Keratinocyte (primary cell): ENCODE measurements at regions not wholly inside any gene's neighbourhood (a gene's known extent, or its start where the extent isn't known, plus 50 kb on each side); places are given as distances from the start of the nearest gene placed in this dataset.

Experiments used
- DNase-seq: peaks from one replicate; pipeline ENCODE4 v3.0.0-alpha.2; 2011; ENCODE audit warnings: low read depth, missing footprints, low spot score
- FAIRE-seq: peaks from 2 replicates; lab custom pipeline; 2011; peaks lifted over from hg19 to GRCh38; lab: Jason Lieb, UNC
- H2AFZ ChIP-seq: 2 replicates; pipeline ENCODE4 v1.6.0; 2012; ENCODE audit warnings: low read length, control low read depth, inconsistent platforms; ENCODE audit not compliant: control insufficient read depth
- H3K27ac ChIP-seq: 2 replicates; pipeline ENCODE4 v1.5.1; 2011; ENCODE audit warnings: low read length; ENCODE audit not compliant: control insufficient read depth, insufficient read depth
- H3K27me3 ChIP-seq: 3 replicates; pipeline ENCODE4 v1.6.0; 2011; ENCODE audit warnings: low read length; ENCODE audit not compliant: control insufficient read depth, insufficient read depth; ENCODE audit errors: extremely low read depth
- H3K36me3 ChIP-seq, 2 experiments: 2 replicates in 1 of 2; 3 replicates in 1 of 2; pipeline ENCODE4 v1.5.1; 2011; ENCODE audit warnings: low read length in 2 of 2, mild to moderate bottlenecking in 1 of 2; ENCODE audit not compliant: control insufficient read depth in 2 of 2, insufficient read depth in 2 of 2; ENCODE audit errors: extremely low read depth in 1 of 2
- H3K4me1 ChIP-seq: 3 replicates; pipeline ENCODE4 v1.5.1; 2011; ENCODE audit warnings: low read length; ENCODE audit not compliant: control insufficient read depth, insufficient read depth; ENCODE audit errors: extremely low read depth
- H3K4me2 ChIP-seq: 3 replicates; pipeline ENCODE4 v1.6.0; 2011; ENCODE audit warnings: low read depth, low read length; ENCODE audit not compliant: control insufficient read depth, insufficient read depth; ENCODE audit errors: extremely low read depth
- H3K4me3 ChIP-seq, 3 experiments: fragments of 200-600 bp in 1 of 3; sonication (generic) in 1 of 3; 2 replicates in 2 of 3; 3 replicates in 1 of 3; pipeline ENCODE4 v1.5.1; 2011 to 2016; ENCODE audit warnings: low read length in 3 of 3, mild to moderate bottlenecking in 3 of 3, control low read depth in 2 of 3, inconsistent platforms in 1 of 3, low read depth in 1 of 3, mixed read lengths in 1 of 3, mixed run types in 1 of 3, moderate library complexity in 1 of 3; ENCODE audit not compliant: control insufficient read depth in 2 of 3, insufficient read depth in 2 of 3; ENCODE audit errors: extremely low read depth in 1 of 3
- H3K79me2 ChIP-seq: 2 replicates; pipeline ENCODE4 v1.6.0; 2012; ENCODE audit warnings: low read length; ENCODE audit not compliant: control insufficient read depth, insufficient read depth
- H3K9ac ChIP-seq: 3 replicates; pipeline ENCODE4 v1.6.0; 2011; ENCODE audit warnings: low read length; ENCODE audit not compliant: control insufficient read depth, insufficient read depth; ENCODE audit errors: extremely low read depth
- H3K9me1 ChIP-seq: 3 replicates; pipeline ENCODE4 v1.6.0; 2011; ENCODE audit warnings: low read length; ENCODE audit not compliant: control insufficient read depth, insufficient read depth; ENCODE audit errors: extremely low read depth
- H3K9me3 ChIP-seq: 2 replicates; pipeline ENCODE4 v1.5.1; 2012; ENCODE audit warnings: low read depth, low read length; ENCODE audit not compliant: control insufficient read depth
- H4K20me1 ChIP-seq: 3 replicates; pipeline ENCODE4 v1.6.0; 2011; ENCODE audit warnings: low read length; ENCODE audit not compliant: control insufficient read depth, insufficient read depth; ENCODE audit errors: extremely low read depth
- CTCF ChIP-seq, 3 experiments: IDR thresholded peaks in 1 of 3; conservative IDR thresholded peaks in 1 of 3; optimal IDR thresholded peaks in 1 of 3; 2 replicates in 2 of 3; 3 replicates in 1 of 3; pipeline versions ENCODE3 to v1.5.1; 2011; ENCODE audit warnings: low read length in 3 of 3, mild to moderate bottlenecking in 3 of 3, moderate library complexity in 2 of 3, control low read depth in 1 of 3, inconsistent platforms in 1 of 3; ENCODE audit not compliant: insufficient read depth in 2 of 3; ENCODE audit errors: extremely low read depth in 1 of 3
- EZH2 ChIP-seq: IDR thresholded peaks from one replicate; pipeline ENCODE4 v1.6.1; 2012; ENCODE audit warnings: inconsistent platforms, mild to moderate bottlenecking, low read length, moderate library complexity
- dilution Hi-C: fragments of 300-500 bp; cut with MboI; formaldehyde crosslinking; loops from one replicate; pipeline ENCODE4 v1.7.0; 2020; ENCODE audit warnings: low sequenced_read_pairs; ENCODE audit not compliant: extremely low pct_ligation_motif_present

DNA sequence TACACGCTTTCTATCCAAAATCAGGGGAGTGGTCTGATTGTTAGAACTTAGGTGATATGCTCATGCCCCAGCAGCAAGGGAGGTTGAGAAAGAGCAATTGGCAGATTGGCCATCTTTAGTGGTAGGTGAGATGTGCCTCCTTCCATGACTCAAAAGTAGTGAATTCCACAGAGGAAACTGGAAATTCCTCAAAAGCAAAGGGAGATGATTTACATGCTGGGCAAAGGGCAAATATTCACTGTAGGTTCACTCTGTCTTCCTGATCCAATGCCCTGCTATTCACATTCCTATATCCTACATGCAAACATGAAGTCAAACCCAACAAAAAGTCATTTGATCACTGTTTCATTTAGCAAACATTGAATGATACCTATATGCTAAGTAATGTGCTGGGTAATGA, 130.1 kb upstream of the ZNF608 start:
- Histone ChIP-seq H3K27me3 (no peaks in the 10 kb centered on the region), H3K4me1 (no peaks in the 10 kb centered on the region), H2AFZ (no peak overlapping the region), H4K20me1 (no peaks in the 10 kb centered on the region), H3K4me2 (no peak overlapping the region), H3K4me3 (no peak overlapping the region), H3K9me1 (no peaks in the 10 kb centered on the region), H3K9me3 (no peaks in the 10 kb centered on the region), H3K9ac (no peak overlapping the region), H3K79me2 (no peaks in the 10 kb centered on the region), H3K27ac (no peak overlapping the region), H3K36me3 (no peaks in the 10 kb centered on the region)
- DNase-seq (no peak), FAIRE-seq (no peak)
- dilution Hi-C loops, result no loop called here
- TF ChIP-seq EZH2, result no peak
- TF ChIP-seq CTCF (optimal IDR thresholded peaks at IDR 0.05 in 1 of 3, IDR thresholded peaks at IDR 0.05 in 1 of 3, conservative IDR thresholded peaks at IDR 0.05 in 1 of 3; ENCODE audit: extremely low read depth in 1 of 3, insufficient read depth in 2 of 3, low read length in 3 of 3), result no peak

- Histone ChIP-seq H4K20me1 (no peaks in the 10 kb centered on the region), H3K9me1 (no peaks in the 10 kb centered on the region), H3K79me2 (no peaks in the 10 kb centered on the region), H3K4me1 (no peaks in the 10 kb centered on the region), H3K9ac (no peak overlapping the region), H3K27ac (no peak overlapping the region), H3K4me3 (no peak overlapping the region), H3K36me3 (no peaks in the 10 kb centered on the region), H3K9me3 (no peaks in the 10 kb centered on the region), H3K27me3 (no peaks in the 10 kb centered on the region), H3K4me2 (no peak overlapping the region), H2AFZ (no peak overlapping the region)
- dilution Hi-C loops, result no loop called here
- TF ChIP-seq EZH2 (no peak), CTCF (optimal IDR thresholded peaks at IDR 0.05 in 1 of 3, IDR thresholded peaks at IDR 0.05 in 1 of 3, conservative IDR thresholded peaks at IDR 0.05 in 1 of 3; ENCODE audit: extremely low read depth in 1 of 3, insufficient read depth in 2 of 3, low read length in 3 of 3) (no peak)
- DNase-seq, result no peak
- no peak for FAIRE-seq
Observed at GRCh38 chr5:124876983-124877382, 130.5 kb upstream of the ZNF608 start.
